ENCODE measurements at regions not wholly inside any gene's neighbourhood (a gene's known extent, or its start where the extent isn't known, plus 50 kb on each side); places are given as distances from the start of the nearest gene placed in this dataset.

DNA sequence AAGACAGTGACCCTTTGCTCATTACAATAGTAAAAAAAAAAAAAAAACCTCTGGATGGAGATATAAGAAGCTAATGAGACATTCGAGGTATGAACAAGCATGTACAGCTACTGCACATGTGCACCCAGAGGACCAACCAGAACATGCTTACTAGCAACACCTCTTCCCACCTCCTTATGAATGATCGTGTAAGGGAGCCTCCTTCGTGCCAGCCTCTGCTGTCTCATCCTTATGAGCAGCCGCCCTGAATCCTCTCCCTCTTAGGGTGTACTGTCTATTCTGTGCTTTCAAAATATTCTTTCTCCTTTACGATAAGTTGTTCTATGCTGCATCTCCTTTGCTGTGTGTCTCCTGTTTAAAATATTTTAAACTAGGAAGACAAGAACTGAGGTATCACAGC is 91.4 kb upstream of the ACSL3 start:
- TF ChIP-seq, protein P1, sequence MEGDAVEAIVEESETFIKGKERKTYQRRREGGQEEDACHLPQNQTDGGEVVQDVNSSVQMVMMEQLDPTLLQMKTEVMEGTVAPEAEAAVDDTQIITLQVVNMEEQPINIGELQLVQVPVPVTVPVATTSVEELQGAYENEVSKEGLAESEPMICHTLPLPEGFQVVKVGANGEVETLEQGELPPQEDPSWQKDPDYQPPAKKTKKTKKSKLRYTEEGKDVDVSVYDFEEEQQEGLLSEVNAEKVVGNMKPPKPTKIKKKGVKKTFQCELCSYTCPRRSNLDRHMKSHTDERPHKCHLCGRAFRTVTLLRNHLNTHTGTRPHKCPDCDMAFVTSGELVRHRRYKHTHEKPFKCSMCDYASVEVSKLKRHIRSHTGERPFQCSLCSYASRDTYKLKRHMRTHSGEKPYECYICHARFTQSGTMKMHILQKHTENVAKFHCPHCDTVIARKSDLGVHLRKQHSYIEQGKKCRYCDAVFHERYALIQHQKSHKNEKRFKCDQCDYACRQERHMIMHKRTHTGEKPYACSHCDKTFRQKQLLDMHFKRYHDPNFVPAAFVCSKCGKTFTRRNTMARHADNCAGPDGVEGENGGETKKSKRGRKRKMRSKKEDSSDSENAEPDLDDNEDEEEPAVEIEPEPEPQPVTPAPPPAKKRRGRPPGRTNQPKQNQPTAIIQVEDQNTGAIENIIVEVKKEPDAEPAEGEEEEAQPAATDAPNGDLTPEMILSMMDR (IDR thresholded peaks at IDR 0.05; ENCODE audit: low read depth, low read length, poor library complexity, severe bottlenecking) = no peak
- TF ChIP-seq EZH2phosphoT487 (IDR thresholded peaks at IDR 0.05; ENCODE audit: borderline replicate concordance, low read length) = no peak
